ENCODE measurements at regions not wholly inside any gene's neighbourhood (a gene's known extent, or its start where the extent isn't known, plus 50 kb on each side); places are given as distances from the start of the nearest gene placed in this dataset.

GRCh38 chr15:36472672-36473071 is 106.8 kb upstream of the CDIN1 start:
- no peak for TF ChIP-seq CTCF (IDR thresholded peaks at IDR 0.05)
- no peak for TF ChIP-seq EP300 (IDR thresholded peaks at IDR 0.05)
- no peak for TF ChIP-seq POLR2A (IDR thresholded peaks at IDR 0.05; ENCODE audit: low read length)
- TF ChIP-seq ELK1 (IDR thresholded peaks at IDR 0.05; ENCODE audit: low read depth, low read length) = no peak
- no peak for TF ChIP-seq SREBF2 (IDR thresholded peaks at IDR 0.05)
- no peak for TF ChIP-seq BHLHE40 (IDR thresholded peaks at IDR 0.05; ENCODE audit: low read depth, low read length)
